OCI-LY3 (cell line): ENCODE measurements at regions not wholly inside any gene's neighbourhood (a gene's known extent, or its start where the extent isn't known, plus 50 kb on each side); places are given as distances from the start of the nearest gene placed in this dataset.

Experiments used
- EZH2phosphoT487 ChIP-seq: fragments of 200-600 bp; shearing (Covaris generic); IDR thresholded peaks from 2 replicates; pipeline ENCODE4 v1.6.1; 2018; ENCODE audit warnings: antibody characterized with exemption, mixed run types, low read depth
- TF ChIP-seq, protein P1 (sequence below): fragments of 200-600, 300-600 bp; sonication (generic); IDR thresholded peaks from 2 replicates; pipeline ENCODE4 v1.5.1; 2014; ENCODE audit warnings: antibody characterized with exemption, low read length, low read depth

DNA sequence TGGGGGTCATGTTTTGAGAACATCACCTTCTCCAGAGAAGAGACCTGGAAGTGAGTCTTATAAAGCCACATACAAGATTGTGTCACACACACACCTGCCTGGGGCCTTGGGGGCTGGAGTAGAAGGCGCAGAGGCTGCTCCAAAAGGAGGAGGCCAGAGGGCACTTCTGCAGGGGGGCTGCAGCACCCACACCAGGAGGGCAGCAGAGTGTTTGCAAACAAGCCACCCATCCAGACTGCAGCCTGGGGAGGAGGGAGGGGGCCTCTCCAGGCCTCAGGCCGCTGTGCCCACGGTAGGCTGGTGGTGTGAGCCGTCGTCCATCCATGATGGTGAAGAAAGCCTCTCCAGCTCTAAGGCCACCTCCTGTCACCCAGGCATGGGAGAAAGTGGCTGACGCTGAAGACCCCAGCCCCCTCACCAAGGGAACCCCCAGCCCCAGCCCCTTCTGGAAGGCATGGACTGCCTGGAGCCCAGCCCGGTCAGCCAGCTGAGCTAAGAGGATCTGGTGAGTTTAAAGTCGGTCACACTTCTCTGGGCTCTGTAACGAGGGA, 77.5 kb downstream of the FOXL3 start:
- TF ChIP-seq, protein P1, sequence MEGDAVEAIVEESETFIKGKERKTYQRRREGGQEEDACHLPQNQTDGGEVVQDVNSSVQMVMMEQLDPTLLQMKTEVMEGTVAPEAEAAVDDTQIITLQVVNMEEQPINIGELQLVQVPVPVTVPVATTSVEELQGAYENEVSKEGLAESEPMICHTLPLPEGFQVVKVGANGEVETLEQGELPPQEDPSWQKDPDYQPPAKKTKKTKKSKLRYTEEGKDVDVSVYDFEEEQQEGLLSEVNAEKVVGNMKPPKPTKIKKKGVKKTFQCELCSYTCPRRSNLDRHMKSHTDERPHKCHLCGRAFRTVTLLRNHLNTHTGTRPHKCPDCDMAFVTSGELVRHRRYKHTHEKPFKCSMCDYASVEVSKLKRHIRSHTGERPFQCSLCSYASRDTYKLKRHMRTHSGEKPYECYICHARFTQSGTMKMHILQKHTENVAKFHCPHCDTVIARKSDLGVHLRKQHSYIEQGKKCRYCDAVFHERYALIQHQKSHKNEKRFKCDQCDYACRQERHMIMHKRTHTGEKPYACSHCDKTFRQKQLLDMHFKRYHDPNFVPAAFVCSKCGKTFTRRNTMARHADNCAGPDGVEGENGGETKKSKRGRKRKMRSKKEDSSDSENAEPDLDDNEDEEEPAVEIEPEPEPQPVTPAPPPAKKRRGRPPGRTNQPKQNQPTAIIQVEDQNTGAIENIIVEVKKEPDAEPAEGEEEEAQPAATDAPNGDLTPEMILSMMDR: no peak
- TF ChIP-seq EZH2phosphoT487: no peak
